H1 (cell line): ENCODE measurements at regions not wholly inside any gene's neighbourhood (a gene's known extent, or its start where the extent isn't known, plus 50 kb on each side); places are given as distances from the start of the nearest gene placed in this dataset.

Experiments
- ATF2 ChIP-seq: IDR thresholded peaks from 2 replicates; pipeline ENCODE4 v1.6.1; 2012; ENCODE audit warnings: low read length, inconsistent platforms
- CTCF ChIP-seq, 3 experiments: IDR thresholded peaks; 1 replicate in 2 of 3; 2 replicates in 1 of 3; pipeline versions ENCODE4 v1.5.1 to v1.6.1; 2011; ENCODE audit warnings: low read length in 3 of 3, mild to moderate bottlenecking in 3 of 3, inconsistent platforms in 2 of 3, low read depth in 1 of 3, moderate library complexity in 1 of 3; ENCODE audit not compliant: insufficient read depth in 1 of 3; ENCODE audit errors: control extremely low read depth in 1 of 3
- E2F6 ChIP-seq: IDR thresholded peaks from 2 replicates; pipeline ENCODE4 v1.6.1; 2012; ENCODE audit warnings: inconsistent platforms
- EP300 ChIP-seq, 2 experiments: IDR thresholded peaks; 1 replicate in 1 of 2; 2 replicates in 1 of 2; pipeline ENCODE4 v1.6.1; 2011 to 2012; ENCODE audit warnings: low read depth in 2 of 2, low read length in 2 of 2, mild to moderate bottlenecking in 2 of 2, borderline replicate concordance in 1 of 2, inconsistent platforms in 1 of 2, moderate library complexity in 1 of 2
- EZH2 ChIP-seq: fragments of 200-600 bp; sonication (generic); IDR thresholded peaks from 2 replicates; pipeline ENCODE4 v1.7.1; 2012; ENCODE audit warnings: low read depth, mild to moderate bottlenecking, moderate library complexity, low read length, inconsistent platforms; ENCODE audit not compliant: severe bottlenecking
- HDAC2 ChIP-seq, 2 experiments: fragments of 300-600 bp in 1 of 2; sonication (generic) in 1 of 2; IDR thresholded peaks; 2 replicates each; pipeline ENCODE4 v1.6.1; 2011 to 2012; ENCODE audit warnings: low read depth in 2 of 2, low read length in 2 of 2, mild to moderate bottlenecking in 2 of 2, moderate library complexity in 2 of 2, borderline replicate concordance in 1 of 2, inconsistent platforms in 1 of 2
- HDAC6 ChIP-seq: IDR thresholded peaks from one replicate; pipeline ENCODE4 v1.7.1; 2012; ENCODE audit warnings: low read depth, mild to moderate bottlenecking, inconsistent platforms, low read length, moderate library complexity
- JUND ChIP-seq: IDR thresholded peaks from 2 replicates; pipeline ENCODE4 v1.6.1; 2011; ENCODE audit warnings: mild to moderate bottlenecking, improper control_type of control experiment, low read length
- POLR2A ChIP-seq, 2 experiments: IDR thresholded peaks; 1 replicate in 1 of 2; 2 replicates in 1 of 2; pipeline ENCODE4 v1.6.1; 2011; ENCODE audit warnings: low read depth in 2 of 2, low read length in 2 of 2, mild to moderate bottlenecking in 2 of 2; ENCODE audit errors: control extremely low read depth in 1 of 2
- POLR2AphosphoS5 ChIP-seq: IDR thresholded peaks from 2 replicates; pipeline ENCODE4 v1.6.1; 2011; ENCODE audit warnings: low read depth, low read length
- TBP ChIP-seq: IDR thresholded peaks from 2 replicates; pipeline ENCODE4 v1.6.1; 2011; ENCODE audit warnings: low read depth, low read length, improper control_type of control experiment
- TCF12 ChIP-seq: IDR thresholded peaks from 2 replicates; pipeline ENCODE4 v1.6.1; 2011; ENCODE audit warnings: low read depth, mild to moderate bottlenecking, low read length
- TEAD4 ChIP-seq: IDR thresholded peaks from 2 replicates; pipeline ENCODE4 v1.6.1; 2012; ENCODE audit warnings: low read depth, low read length, inconsistent platforms, mixed read lengths

- no peak for TF ChIP-seq EP300 (IDR thresholded peaks at IDR 0.05; ENCODE audit: borderline replicate concordance in 1 of 2, low read depth in 2 of 2, low read length in 2 of 2)
- no peak for TF ChIP-seq TCF12
- no peak for TF ChIP-seq TBP
- TF ChIP-seq CTCF (IDR thresholded peaks at IDR 0.05; ENCODE audit: control extremely low read depth in 1 of 3, insufficient read depth in 1 of 3, low read depth in 1 of 3, low read length in 3 of 3) = no peak
- no peak for TF ChIP-seq HDAC6
- TF ChIP-seq E2F6 = no peak
- no peak for TF ChIP-seq EZH2
- TF ChIP-seq POLR2AphosphoS5 = no peak
- no peak; a peak in 1 of 3 replicates for TF ChIP-seq POLR2A (IDR thresholded peaks at IDR 0.05; ENCODE audit: control extremely low read depth in 1 of 2, low read depth in 2 of 2, low read length in 2 of 2)
- no peak for TF ChIP-seq TEAD4
- TF ChIP-seq HDAC2 (IDR thresholded peaks at IDR 0.05; ENCODE audit: borderline replicate concordance in 1 of 2, low read depth in 2 of 2, low read length in 2 of 2) = no peak
- no peak for TF ChIP-seq ATF2
- no peak for TF ChIP-seq JUND
These were observed 85.5 kb upstream of the ZNF169 start for GRCh38 chr9:94173632-94174031.
